ENCODE measurements at regions not wholly inside any gene's neighbourhood (a gene's known extent, or its start where the extent isn't known, plus 50 kb on each side); places are given as distances from the start of the nearest gene placed in this dataset.
"Not testable (repeated sequence)": the region's sequence is repeated elsewhere in the genome, so short reads cannot be mapped to it uniquely, and the experiment has no call there.

DNA sequence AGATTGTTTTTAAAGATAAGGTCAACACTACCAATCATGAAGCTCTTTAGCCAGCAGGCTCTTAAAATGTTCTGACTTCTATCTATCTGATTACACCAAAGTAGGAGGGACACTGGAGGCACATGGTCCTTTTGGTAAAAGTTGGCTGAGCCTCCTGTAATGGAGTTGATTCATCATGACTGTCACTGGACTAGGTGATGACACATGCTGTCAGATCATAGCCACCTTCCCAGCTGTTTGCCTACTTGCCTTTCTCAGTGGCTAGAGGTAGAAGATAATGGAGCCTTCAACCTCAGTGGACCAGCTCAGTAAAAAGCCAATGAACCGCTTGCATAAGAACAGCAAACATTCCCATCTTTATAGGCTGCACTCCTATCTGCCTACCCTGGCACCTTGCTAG, 286.7 kb upstream of the TEKT4 start:
- not testable (repeated sequence) for TF ChIP-seq POLR2A, POLR2AphosphoS5 (IDR thresholded peaks at IDR 0.05)
- TF ChIP-seq, protein P1, sequence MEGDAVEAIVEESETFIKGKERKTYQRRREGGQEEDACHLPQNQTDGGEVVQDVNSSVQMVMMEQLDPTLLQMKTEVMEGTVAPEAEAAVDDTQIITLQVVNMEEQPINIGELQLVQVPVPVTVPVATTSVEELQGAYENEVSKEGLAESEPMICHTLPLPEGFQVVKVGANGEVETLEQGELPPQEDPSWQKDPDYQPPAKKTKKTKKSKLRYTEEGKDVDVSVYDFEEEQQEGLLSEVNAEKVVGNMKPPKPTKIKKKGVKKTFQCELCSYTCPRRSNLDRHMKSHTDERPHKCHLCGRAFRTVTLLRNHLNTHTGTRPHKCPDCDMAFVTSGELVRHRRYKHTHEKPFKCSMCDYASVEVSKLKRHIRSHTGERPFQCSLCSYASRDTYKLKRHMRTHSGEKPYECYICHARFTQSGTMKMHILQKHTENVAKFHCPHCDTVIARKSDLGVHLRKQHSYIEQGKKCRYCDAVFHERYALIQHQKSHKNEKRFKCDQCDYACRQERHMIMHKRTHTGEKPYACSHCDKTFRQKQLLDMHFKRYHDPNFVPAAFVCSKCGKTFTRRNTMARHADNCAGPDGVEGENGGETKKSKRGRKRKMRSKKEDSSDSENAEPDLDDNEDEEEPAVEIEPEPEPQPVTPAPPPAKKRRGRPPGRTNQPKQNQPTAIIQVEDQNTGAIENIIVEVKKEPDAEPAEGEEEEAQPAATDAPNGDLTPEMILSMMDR (IDR thresholded peaks at IDR 0.05): not testable (repeated sequence)

Measured in prostate gland (tissue), 2 donors.